GM18907 (cell line): ENCODE measurements at regions not wholly inside any gene's neighbourhood (a gene's known extent, or its start where the extent isn't known, plus 50 kb on each side); places are given as distances from the start of the nearest gene placed in this dataset.
"Not testable (repeated sequence)": the region's sequence is repeated elsewhere in the genome, so short reads cannot be mapped to it uniquely, and the experiment has no call there.

Source experiments
- ATAC-seq: cut with Tn5 transposase; IDR thresholded peaks from one replicate; pipeline ENCODE4 v1.9.1; 2021; ENCODE audit warnings: mild to moderate bottlenecking, moderate library complexity; ENCODE audit not compliant: unreplicated experiment

DNA sequence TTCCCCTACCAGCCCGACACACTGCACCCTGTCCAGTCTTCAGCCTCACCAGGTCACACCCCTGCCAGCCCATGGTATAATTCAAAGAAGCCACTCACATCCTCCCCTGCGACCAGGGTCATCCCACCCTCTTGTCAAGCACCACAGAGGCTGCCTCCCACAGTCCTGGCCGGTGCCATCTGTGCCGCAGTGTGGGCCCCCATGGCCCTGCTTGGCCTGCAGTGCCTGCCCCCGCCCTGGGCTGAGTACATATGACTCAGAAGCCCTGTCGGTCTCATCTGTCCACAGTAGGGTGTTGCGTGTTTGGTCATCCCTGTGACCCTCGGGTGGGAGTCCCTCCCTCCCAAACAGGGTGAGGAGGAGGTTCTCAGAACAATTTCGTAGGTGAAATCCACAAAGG, 190.8 kb upstream of the AJAP1 start:
- no peak for ATAC-seq

DNA sequence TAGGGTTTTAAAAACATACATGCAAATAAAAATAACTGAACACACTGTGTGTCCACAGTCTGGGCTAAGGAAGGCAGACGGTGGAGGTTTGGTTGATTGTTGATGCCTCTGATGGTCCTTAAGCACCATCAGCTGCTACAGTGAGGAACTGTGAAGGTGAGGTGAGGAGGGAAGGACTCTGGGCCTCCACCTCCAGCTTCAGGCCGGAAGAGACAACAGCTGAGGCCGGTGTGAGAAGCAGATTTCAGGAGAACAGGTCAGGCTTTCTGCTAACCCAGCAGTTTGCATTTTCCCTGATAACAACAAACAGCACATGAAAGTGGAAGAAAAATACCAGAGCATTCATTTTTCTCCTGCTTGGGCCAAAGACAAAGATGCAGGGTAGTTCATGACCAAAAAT, 189.9 kb upstream of the AJAP1 start:
- no peak for ATAC-seq

DNA sequence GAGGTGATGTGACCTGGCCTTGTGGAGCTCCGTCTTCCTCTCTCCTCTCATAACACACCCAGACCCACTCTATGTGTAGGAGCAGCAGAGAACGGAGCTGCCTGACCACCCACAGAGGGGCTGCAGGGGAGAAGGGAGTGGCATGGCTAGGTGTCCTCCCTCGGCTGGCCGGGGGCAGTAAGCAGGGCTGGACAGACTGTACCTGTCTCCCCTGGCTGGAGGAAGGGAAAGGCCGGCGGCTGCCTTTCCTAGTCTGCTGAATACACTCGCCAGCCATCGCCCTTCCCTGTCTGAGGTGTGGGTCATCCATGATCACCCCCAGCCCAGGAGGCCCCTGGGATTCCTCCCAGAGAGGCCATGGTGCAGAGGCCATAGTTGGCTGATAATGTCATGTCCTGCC, 187.2 kb upstream of the AJAP1 start:
- ATAC-seq = no peak

DNA sequence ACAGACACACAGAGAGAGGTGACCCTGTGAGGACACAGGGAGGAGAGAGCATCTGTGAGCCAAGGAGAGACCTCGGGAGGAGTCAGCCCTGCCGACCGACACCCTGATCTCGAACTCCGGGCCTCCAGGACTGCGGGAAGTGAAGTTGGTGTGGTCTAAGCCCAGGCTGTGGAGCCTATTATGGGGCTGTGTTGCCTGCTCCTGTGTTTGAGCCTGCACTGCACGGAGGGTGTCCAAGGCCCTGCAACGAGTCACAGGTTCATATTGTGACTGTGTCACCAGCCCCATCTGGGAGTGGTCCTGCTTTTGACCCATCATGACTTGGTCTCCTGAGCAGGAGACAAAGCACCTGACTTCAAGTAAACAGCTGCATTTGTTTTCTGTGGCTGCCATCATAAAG, 186.0 kb upstream of the AJAP1 start:
- no peak for ATAC-seq

DNA sequence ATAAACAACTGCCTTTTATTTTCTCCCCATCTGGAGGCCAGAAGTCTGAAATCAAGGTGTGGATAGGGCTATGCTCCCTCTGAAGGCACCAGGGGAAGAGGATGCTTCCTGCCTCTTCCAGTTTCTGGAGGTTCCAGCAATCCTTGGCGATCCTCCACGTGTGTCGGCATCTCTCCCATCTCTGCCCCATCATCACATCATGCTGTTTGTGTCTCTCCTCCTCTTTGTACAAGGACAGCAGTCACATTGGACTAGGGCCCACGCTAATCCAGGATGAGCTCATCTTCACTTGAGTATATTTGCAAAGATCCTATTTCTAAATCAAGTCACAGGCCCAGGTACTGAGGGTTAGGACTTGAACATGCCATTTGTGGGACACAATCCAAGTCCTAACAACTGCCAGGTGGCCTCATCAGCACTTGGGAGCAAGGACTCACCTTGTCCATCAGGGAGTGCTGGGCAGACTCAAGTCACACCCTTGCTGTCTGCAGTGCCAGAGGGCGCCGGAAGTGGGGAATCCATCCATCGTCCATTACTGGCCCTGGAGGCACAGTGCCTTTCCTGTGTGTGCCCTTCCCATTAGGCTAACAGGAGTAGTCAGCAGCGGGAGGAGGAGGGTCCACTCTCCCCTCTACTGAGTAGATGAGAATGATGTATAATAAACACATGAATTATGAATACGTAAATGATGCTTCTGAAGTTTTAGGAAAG, 185.4 kb upstream of the AJAP1 start:
- no peak for ATAC-seq

GRCh38 chr1:4476394-4476793, 178.0 kb upstream of the AJAP1 start:
- ATAC-seq = no peak

GRCh38 chr1:4481451-4481850, 173.0 kb upstream of the AJAP1 start:
- ATAC-seq = no peak

GRCh38 chr1:4482526-4482925, 171.9 kb upstream of the AJAP1 start:
- no peak for ATAC-seq

DNA sequence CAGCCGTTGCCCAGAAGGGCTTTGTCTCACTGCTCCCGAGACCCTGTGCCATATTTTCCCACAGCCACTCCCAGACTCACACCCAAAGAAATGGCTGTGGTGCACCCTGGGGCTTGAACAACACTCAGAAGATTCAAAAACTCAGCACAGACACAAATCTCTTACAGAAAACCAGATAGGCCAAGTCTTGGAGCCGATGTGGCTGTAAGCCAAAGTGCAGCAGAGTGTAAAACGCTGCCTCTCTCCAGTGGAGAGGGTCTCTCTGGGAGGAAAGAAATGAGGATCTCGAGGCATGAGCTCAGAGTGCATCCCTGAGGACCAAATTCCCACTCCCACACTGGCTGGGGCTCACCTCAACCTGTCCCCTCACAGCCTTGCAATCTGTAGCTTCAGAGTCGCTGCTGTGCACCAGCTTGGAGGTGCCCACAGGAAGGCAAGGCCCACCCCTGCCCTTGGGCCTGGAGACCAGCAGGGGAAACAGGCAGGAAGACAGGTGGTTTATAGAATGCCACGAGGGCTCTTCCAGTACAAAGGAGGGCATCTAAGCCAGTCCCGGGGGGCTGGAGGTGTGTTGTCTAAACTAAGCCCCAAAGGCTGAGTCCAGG, 171.3 kb upstream of the AJAP1 start:
- no peak for ATAC-seq

GRCh38 chr1:4485398-4485797, 169.0 kb upstream of the AJAP1 start:
- no peak for ATAC-seq

DNA sequence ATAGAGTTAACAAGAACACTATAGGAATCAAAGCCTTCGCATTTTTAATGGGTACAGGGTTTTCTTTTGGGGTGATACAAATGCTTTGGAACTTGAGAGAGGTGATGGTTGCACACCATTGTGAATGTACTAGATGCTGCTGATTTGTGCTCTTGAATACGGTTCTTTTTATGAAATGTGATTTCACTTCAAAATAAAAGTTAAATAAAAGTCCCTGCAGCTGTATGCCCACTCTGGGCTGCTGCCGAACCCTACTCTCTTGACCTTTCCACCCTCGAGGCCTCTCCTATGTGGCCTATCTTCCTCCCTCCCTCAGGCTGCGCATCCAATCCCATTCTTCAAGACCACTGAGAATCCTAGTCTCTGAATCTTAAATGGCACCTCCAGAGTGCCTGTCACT, 168.5 kb upstream of the AJAP1 start:
- no peak for ATAC-seq

DNA sequence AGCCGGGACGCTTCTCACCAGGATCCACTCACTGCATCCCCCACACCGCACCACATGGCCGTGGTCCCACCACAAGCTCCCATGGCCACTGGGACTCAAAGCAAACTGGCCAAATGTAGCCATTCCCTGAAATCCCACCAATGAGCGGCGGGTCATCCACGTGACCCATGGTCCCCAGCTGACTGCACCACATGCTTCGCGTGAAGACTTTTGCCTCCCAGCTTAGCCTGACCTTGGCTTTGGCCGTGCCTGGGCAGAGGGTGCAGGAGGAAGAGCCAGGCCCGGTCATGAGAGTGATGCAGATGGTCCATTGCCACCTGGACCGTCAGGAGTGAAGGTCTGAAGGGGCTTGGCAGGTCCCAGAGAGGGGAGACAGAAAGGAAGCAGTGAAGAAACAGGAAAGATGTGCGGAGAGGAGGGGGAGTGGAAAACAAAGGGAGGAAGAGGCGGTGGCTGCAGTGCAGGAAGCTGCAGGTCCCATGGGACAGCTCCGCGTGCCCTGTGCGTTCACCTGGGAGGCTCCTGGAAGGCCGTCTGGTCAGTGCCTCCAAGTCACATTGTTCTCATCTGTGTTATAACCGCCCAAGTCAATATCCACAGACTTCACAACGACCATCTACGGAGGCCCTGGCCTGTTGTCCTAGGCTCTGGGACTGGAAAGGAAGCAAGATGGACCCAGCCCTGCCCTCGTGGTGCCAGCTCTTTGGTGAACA, 167.8 kb upstream of the AJAP1 start:
- ATAC-seq = no peak

- no peak for ATAC-seq
Measured at GRCh38 chr1:4488018-4488417, 166.4 kb upstream of the AJAP1 start.

- no peak for ATAC-seq
Measured at GRCh38 chr1:4489486-4489885, 164.9 kb upstream of the AJAP1 start.

- ATAC-seq = not testable (repeated sequence)
Measured at GRCh38 chr1:4489992-4490391, 164.4 kb upstream of the AJAP1 start.

- ATAC-seq = no peak
Measured at GRCh38 chr1:4494027-4494426, 160.4 kb upstream of the AJAP1 start.

DNA sequence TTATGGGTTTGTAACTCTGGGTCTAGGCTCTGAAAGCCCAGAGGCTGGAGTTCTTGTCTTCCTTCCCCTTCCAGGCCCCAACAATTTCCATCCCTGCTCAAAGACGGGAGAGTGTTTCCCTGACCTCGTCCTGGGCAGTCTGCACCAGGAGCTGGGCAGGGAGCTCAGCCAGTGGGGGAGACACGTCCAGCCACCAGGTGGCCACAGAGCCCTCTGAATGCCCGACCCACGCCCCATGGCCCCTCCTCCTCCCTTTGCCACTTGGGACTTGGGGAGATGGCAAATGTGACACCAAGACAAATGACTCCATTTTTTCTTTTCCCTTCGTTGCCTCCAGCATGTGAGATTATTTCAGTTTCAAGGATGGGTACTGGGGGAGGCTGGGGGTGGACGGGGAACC, 159.9 kb upstream of the AJAP1 start:
- ATAC-seq = no peak

DNA sequence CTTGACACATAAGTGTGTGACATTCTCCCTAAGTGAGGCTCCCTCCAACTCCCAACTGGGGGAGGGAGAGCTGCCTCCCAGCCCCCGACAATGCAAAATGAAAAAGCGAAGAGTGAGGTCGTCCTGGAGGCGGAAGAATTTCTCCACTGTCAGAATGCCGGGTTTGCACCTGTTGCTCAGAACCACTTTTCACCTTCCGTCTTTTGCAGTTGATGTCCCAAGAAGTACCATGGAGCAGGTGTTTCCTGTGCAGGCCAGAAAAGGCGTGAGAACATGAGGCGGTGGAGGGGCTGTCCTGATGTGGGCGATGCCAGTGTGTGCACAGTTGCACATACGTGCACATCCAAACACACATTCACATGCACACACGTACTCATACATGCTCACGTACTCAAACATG, 158.6 kb upstream of the AJAP1 start:
- ATAC-seq = no peak

- ATAC-seq = no peak
Measured at GRCh38 chr1:4500441-4500840, 154.0 kb upstream of the AJAP1 start.

GRCh38 chr1:4506591-4506990, 147.8 kb upstream of the AJAP1 start:
- no peak for ATAC-seq

DNA sequence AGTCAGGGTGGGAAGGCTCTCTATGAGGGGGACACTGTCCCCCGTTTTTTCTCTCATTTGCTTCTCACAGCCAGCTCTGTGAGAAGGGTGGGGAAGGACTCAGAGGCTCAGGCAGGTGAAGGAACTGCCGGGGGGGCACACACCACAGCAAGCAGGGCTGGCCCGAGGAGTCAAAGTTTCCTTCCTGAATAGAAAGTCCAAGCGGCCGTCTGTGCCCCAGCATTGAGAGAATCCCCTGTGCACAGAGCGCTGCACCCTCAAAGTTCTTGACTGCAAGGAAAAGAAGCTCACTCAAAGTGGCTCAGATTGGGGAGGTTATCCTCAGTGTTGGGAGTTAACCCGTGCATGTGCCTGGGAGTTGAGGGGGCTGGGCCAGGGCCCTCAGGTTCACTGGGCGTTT, 145.2 kb upstream of the AJAP1 start:
- ATAC-seq = no peak

- ATAC-seq = no peak
Measured at GRCh38 chr1:4510276-4510691, 144.1 kb upstream of the AJAP1 start.
